GM12873 (cell line): ENCODE measurements at regions not wholly inside any gene's neighbourhood (a gene's known extent, or its start where the extent isn't known, plus 50 kb on each side); places are given as distances from the start of the nearest gene placed in this dataset.
A peak's percentile ranks its signal among the peaks of the same experiment; 100 is the strongest.

Source experiments
- CTCF ChIP-seq: IDR thresholded peaks from 2 replicates; pipeline ENCODE4 v1.5.1; 2012; ENCODE audit warnings: low read depth, mild to moderate bottlenecking, moderate library complexity, low read length, control low read depth; ENCODE audit not compliant: insufficient read depth; ENCODE audit errors: missing control alignments

DNA sequence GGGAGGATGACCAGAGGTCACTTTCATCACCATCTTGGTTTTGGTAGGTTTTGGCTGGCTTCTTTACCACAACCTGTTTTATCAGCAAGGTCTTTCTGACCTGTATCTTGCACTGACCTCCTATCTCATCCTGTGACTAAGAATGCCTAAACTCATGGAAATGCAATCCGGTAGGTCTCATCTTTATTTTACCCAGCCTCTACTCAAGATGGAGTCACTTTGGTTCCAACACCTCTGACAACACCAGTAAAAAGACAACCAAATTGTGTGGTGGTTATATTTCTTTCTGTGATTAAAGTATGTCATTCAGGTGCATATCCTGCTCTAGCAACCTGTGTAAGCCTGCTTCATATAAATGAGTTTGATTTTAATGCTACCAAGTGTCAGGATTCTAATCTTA lies 636.7 kb downstream of the PCDH7 start:
- TF ChIP-seq CTCF: no peak

DNA sequence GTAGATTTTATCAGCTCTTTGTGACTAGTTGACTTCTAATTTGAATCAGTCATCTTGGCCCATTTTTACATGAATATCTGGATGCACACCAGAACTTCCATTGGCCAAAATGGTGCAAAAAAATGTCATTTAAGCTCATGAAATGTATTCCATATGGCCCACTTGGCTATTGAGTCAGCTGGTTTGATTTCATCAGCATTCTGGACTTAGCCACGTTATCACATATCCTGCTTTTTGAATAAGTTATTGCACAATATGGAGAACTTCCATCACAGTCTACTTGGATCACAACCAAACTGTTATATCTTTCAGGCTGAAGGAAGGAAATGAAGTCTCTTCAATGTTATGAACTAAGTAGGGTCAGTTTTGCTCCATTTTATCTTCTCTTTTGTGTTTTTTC lies 640.6 kb downstream of the PCDH7 start:
- TF ChIP-seq CTCF: no peak

GRCh38 chr4:31362756-31363155 lies 642.6 kb downstream of the PCDH7 start:
- TF ChIP-seq CTCF: no peak

DNA sequence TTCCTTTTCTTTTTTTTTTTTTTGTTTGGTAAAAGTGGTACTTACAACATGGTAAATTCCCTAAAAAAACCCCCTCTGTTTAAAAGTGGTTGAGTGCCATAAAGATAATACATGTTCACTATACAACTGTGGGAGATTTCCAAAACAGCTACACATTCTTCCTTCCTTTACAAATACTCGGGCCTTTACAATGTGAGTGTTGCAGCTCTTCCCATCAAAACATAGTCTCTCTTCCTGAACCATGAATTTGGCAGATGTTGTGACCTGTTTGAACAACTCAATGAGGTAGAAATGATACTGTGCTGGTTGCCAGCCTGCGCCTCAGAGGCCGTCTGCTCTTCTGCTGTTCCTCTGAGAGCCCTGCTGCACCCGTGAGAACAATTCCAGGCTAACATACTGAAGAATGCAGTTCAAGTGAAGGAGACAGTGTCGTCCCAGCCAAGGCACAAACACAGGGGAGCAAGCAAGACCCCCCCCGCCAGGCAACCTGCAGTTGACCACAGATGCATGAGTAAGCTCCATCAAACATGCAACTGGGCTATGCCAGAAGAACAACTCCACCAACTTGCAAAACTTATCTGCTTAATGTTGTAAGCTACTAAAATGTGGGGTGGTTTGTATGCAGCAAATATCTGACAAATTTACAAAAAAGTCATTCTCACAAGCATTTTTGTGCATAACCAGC lies 645.0 kb downstream of the PCDH7 start:
- no peak for TF ChIP-seq CTCF

- TF ChIP-seq CTCF: no peak
These were observed 645.9 kb downstream of the PCDH7 start for GRCh38 chr4:31366041-31366440.

DNA sequence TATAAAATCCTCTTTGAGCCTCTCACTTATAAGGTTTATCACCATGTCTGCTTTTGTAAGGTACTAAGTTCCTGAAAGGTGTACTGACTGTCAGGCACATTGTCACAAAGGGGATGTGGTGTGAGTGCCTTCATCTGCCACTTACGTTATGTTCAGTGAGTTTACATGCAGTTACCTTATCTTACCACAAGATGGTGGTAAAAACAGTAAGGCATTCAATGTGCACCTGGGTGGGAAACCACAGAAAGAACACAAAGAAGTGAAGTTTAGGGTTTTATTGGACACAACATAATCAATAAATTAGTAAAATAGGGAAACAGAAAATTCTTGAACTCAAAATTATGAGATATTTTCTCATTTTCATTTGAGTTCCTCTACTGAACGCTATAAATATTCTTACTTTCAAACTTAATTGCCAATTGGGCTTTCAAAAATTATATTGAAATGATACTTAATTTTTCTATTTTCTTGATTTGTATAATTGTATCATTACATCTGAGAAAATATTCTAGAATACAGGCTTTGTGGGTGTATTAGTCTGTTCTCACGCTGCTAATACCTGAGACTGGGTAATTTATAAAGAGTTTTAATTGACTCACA lies 650.8 kb downstream of the PCDH7 start:
- peak; percentile 74 for TF ChIP-seq CTCF

DNA sequence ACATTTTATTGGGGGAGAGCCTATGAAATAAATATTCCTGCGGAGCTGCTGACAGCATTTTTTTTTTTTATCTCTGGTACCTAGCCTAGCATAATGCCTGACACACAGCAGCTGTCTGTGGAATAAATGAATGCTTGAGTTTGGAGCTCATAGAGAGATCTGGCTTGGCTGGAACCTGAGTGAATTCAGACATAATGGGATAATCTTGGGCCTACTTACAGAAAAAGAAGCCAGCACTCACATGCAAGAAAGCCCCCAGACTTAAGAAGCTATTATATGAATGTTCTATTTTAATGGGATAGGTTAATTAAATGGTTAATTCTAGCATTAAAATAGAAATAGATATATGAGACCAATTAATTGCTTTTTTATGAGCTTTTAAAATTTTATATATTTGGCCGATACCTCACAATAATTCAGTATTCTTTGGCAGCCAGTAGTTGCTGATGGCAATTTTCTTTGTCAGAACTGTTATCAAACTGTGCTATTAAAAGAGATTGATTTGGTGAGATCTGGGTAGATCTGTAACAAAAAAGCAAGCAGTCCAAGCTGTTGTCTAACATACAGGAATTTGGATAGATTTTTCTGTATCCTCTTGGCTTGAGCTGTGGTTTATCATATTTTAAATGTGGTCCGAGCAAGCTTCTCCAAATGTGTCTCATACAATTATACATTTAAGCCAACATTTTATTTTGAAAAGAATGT lies 654.2 kb downstream of the PCDH7 start:
- TF ChIP-seq CTCF: no peak
